Natural killer cell (primary cell): ENCODE measurements at regions not wholly inside any gene's neighbourhood (a gene's known extent, or its start where the extent isn't known, plus 50 kb on each side); places are given as distances from the start of the nearest gene placed in this dataset.
A peak's percentile ranks its signal among the peaks of the same experiment; 100 is the strongest.

Experiments
- ATAC-seq, 3 donors: fragments of 150-1000 bp in 2 of 3; fragments of 200-7000 bp in 1 of 3; cut with Tn5 transposase; 1 replicate in 1 of 3; 2 replicates in 2 of 3; pipeline ENCODE4 v1.10.0; 2021; ENCODE audit warnings: mild to moderate bottlenecking in 2 of 3, moderate library complexity in 2 of 3
- DNase-seq, 2 donors: peaks; one replicate each; pipeline versions ENCODE4 v3.0.0 to v3.0.0-alpha.2; 2013 to 2021; ENCODE audit warnings: mixed read lengths in 1 of 2
- H3K27ac ChIP-seq: one replicate; pipeline ENCODE4 v1.5.1; 2013; ENCODE audit warnings: mild to moderate bottlenecking, low read length
- H3K27me3 ChIP-seq: one replicate; pipeline ENCODE4 v1.6.1; 2013; ENCODE audit warnings: low read length; ENCODE audit not compliant: control insufficient read depth, insufficient read depth
- H3K36me3 ChIP-seq: one replicate; pipeline ENCODE4 v1.6.1; 2013; ENCODE audit warnings: low read length; ENCODE audit not compliant: control insufficient read depth, insufficient read depth
- H3K4me1 ChIP-seq: one replicate; pipeline ENCODE4 v1.6.1; 2013; ENCODE audit warnings: low read length; ENCODE audit not compliant: control insufficient read depth, insufficient read depth
- H3K4me3 ChIP-seq: one replicate; pipeline ENCODE4 v1.5.1; 2013; ENCODE audit warnings: low read length
- H3K9me3 ChIP-seq: one replicate; pipeline ENCODE4 v1.6.1; 2013; ENCODE audit warnings: low read length; ENCODE audit not compliant: control insufficient read depth, insufficient read depth
- H3K27ac Mint-ChIP-seq, 2 donors: one replicate each; pipeline ENCODE4 v1.8.0; 2022; ENCODE audit warnings: mild to moderate bottlenecking in 2 of 2, mixed read lengths in 2 of 2, moderate library complexity in 1 of 2
- H3K27me3 Mint-ChIP-seq, 2 donors: one replicate each; pipeline ENCODE4 v1.8.0; 2022; ENCODE audit warnings: low read depth in 2 of 2, mixed read lengths in 2 of 2
- H3K36me3 Mint-ChIP-seq: one replicate; pipeline ENCODE4 v1.8.0; 2022; ENCODE audit warnings: mixed read lengths
- H3K4me1 Mint-ChIP-seq, 2 donors: one replicate each; pipeline ENCODE4 v1.8.0; 2022; ENCODE audit warnings: mixed read lengths in 2 of 2
- H3K4me3 Mint-ChIP-seq: one replicate; pipeline ENCODE4 v1.8.0; 2022; ENCODE audit warnings: mild to moderate bottlenecking, moderate library complexity, mixed read lengths
- H3K9me3 Mint-ChIP-seq, 2 donors: one replicate each; pipeline ENCODE4 v1.8.0; 2022; ENCODE audit warnings: mixed read lengths in 2 of 2
- CTCF ChIP-seq: fragments of 200-600 bp; IDR thresholded peaks from one replicate; pipeline ENCODE4 v1.8.0; 2022; ENCODE audit warnings: antibody characterized with exemption
- WGBS: methylation state at CpG from one replicate; pipeline ENCODE4 v1.1.7; 2013; ENCODE audit warnings: missing lambda C conversion rate; ENCODE audit not compliant: insufficient coverage; 5-methylcytosine and 5-hydroxymethylcytosine counted together
- intact Hi-C: fragments of 100-400 bp; cut with micrococcal nuclease; formaldehyde crosslinking; loops from one replicate; pipeline ENCODE4 v1.14.2; 2022

- Histone ChIP-seq H3K9me3 (no peaks in the 10 kb centered on the region), H3K27ac (no peak overlapping the region), H3K4me1 (peaks cover 13% of the 10 kb centered on the region), H3K4me3 (no peak overlapping the region), H3K36me3 (no peaks in the 10 kb centered on the region), H3K27me3 (no peaks in the 10 kb centered on the region)
- WGBS, result no CpG with 5 or more reads among the region's 1 CpG
- no peaks in the 10 kb centered on the region for H3K9me3 Mint-ChIP-seq
- no peak overlapping the region for H3K27ac Mint-ChIP-seq
- no peak for TF ChIP-seq CTCF
- intact Hi-C loops, result no loop called here
- ATAC-seq, result peak; percentile 44 to 66 (median 58)
- peak in 1 of 2 donors; percentile 5 for DNase-seq
- no peak overlapping the region for H3K4me3 Mint-ChIP-seq
- H3K36me3 Mint-ChIP-seq, result no peaks in the 10 kb centered on the region
- H3K4me1 Mint-ChIP-seq, result peaks cover 5 to 12% of the 10 kb centered on the region in 2 donors
- peaks cover 6 to 13% of the 10 kb centered on the region in 2 donors for H3K27me3 Mint-ChIP-seq
Observed at GRCh38 chr10:83988435-83988834, 150.9 kb upstream of the GHITM start.

- H3K4me3 Mint-ChIP-seq, result no peak overlapping the region
- DNase-seq (no peak), ATAC-seq (no peak)
- Histone ChIP-seq H3K27me3 (no peaks in the 10 kb centered on the region), H3K9me3 (no peaks in the 10 kb centered on the region), H3K4me1 (peaks cover 13% of the 10 kb centered on the region), H3K4me3 (no peak overlapping the region), H3K36me3 (no peaks in the 10 kb centered on the region), H3K27ac (no peak overlapping the region)
- peaks cover 5 to 12% of the 10 kb centered on the region in 2 donors for H3K4me1 Mint-ChIP-seq
- TF ChIP-seq CTCF, result no peak
- intact Hi-C loops, result no loop called here
- H3K27ac Mint-ChIP-seq, result no peak overlapping the region
- 25% methylated on average over 3 of the region's 3 CpGs for WGBS
- no peaks in the 10 kb centered on the region for H3K36me3 Mint-ChIP-seq
- H3K27me3 Mint-ChIP-seq, result peaks cover 6 to 13% of the 10 kb centered on the region in 2 donors
- no peaks in the 10 kb centered on the region for H3K9me3 Mint-ChIP-seq
Observed at GRCh38 chr10:83990126-83990525, 149.2 kb upstream of the GHITM start.

- H3K4me3 ChIP-seq, result no peak overlapping the region
- H3K36me3 ChIP-seq, result no peaks in the 10 kb centered on the region
- H3K9me3 Mint-ChIP-seq, result no peaks in the 10 kb centered on the region
- H3K27ac ChIP-seq, result no peak overlapping the region
- ATAC-seq (no peak), DNase-seq (peak in 1 of 2 donors; percentile 4)
- H3K4me1 Mint-ChIP-seq, result peaks cover 5 to 12% of the 10 kb centered on the region in 2 donors
- no peaks in the 10 kb centered on the region for H3K27me3 ChIP-seq
- no peaks in the 10 kb centered on the region for H3K9me3 ChIP-seq
- H3K4me3 Mint-ChIP-seq, result no peak overlapping the region
- no peak overlapping the region for H3K27ac Mint-ChIP-seq
- WGBS, result 42% methylated on average over 7 of the region's 7 CpGs
- no peak for TF ChIP-seq CTCF
- intact Hi-C loops, result no loop called here
- H3K36me3 Mint-ChIP-seq, result no peaks in the 10 kb centered on the region
- H3K27me3 Mint-ChIP-seq, result peaks cover 2 to 9% of the 10 kb centered on the region in 2 donors
- peaks cover 13% of the 10 kb centered on the region for H3K4me1 ChIP-seq
Observed at GRCh38 chr10:83991986-83992753, 147.1 kb upstream of the GHITM start.

- Mint-ChIP-seq H3K27ac (no peak overlapping the region), H3K27me3 (peaks cover 7 to 8% of the 10 kb centered on the region in 2 donors), H3K9me3 (no peaks in the 10 kb centered on the region), H3K4me1 (peaks cover 0 to 3% of the 10 kb centered on the region in 2 donors), H3K36me3 (no peaks in the 10 kb centered on the region), H3K4me3 (no peak overlapping the region)
- no peak for TF ChIP-seq CTCF
- DNase-seq (no peak), ATAC-seq (no peak)
- H3K27me3 ChIP-seq, result no peaks in the 10 kb centered on the region
- H3K9me3 ChIP-seq, result no peaks in the 10 kb centered on the region
- no peak overlapping the region for H3K27ac ChIP-seq
- H3K36me3 ChIP-seq, result no peaks in the 10 kb centered on the region
- 94% methylated on average over 3 of the region's 3 CpGs for WGBS
- intact Hi-C loops, result no loop called here
- H3K4me3 ChIP-seq, result no peak overlapping the region
- H3K4me1 ChIP-seq, result peaks cover 7% of the 10 kb centered on the region
Observed at GRCh38 chr10:83994325-83994724, 145.0 kb upstream of the GHITM start.
